HepG2 (cell line): ENCODE measurements at regions not wholly inside any gene's neighbourhood (a gene's known extent, or its start where the extent isn't known, plus 50 kb on each side); places are given as distances from the start of the nearest gene placed in this dataset.

Experiments used
- ATAC-seq: fragments of 200-7000 bp; cut with Tn5 transposase; 3 replicates; pipeline ENCODE4 v1.9.1; 2020; ENCODE audit warnings: mild to moderate bottlenecking, moderate library complexity
- BruUV-seq: library from RNA; stranded (reverse); fragments of 400-500 nt; replicated peaks from 2 replicates; lab custom pipeline; 2021; lab: Mats Ljungman, UMichigan
- CTCF ChIA-PET: fragments of 300-600 bp; formaldehyde crosslinking; extraction: SDS; loops from one replicate; lab custom pipeline; 2021; ENCODE audit warnings: low total read pairs, inconsistent platforms, low intra/inter-chr PET ratio; lab: Yijun Ruan, JAX
- POLR2A ChIA-PET: fragments of 350-600 bp; sonication (Branson Sonifier 250); formaldehyde crosslinking; loops from one replicate; lab custom pipeline; 2020; ENCODE audit warnings: antibody characterized with exemption, inconsistent platforms; lab: Yijun Ruan, JAX
- DNase-seq: peaks from one replicate; pipeline ENCODE4 v3.0.0-alpha.2; 2015; ENCODE audit warnings: low spot score
- FAIRE-seq: peaks from 3 replicates; lab custom pipeline; 2011; peaks lifted over from hg19 to GRCh38; lab: Jason Lieb, UNC
- H2AFZ ChIP-seq: one replicate; pipeline ENCODE4 v1.6.1; 2011; ENCODE audit warnings: low read length, inconsistent platforms
- H3K27ac ChIP-seq: fragments of 300-600 bp; 3 replicates; pipeline ENCODE4 v1.8.0; 2011; ENCODE audit warnings: mixed run types, mild to moderate bottlenecking, mixed read lengths, low read length, inconsistent platforms; ENCODE audit not compliant: insufficient read depth; ENCODE audit errors: extremely low read length
- H3K27me3 ChIP-seq, 2 experiments: fragments of 200-600 bp in 1 of 2; 2 replicates in 1 of 2; 3 replicates in 1 of 2; pipeline versions ENCODE4 v1.6.0 to v1.8.0; 2011; ENCODE audit warnings: low read length in 2 of 2, mild to moderate bottlenecking in 2 of 2, moderate library complexity in 2 of 2, inconsistent platforms in 1 of 2; ENCODE audit not compliant: insufficient read depth in 2 of 2, control insufficient read depth in 1 of 2
- H3K36me3 ChIP-seq, 2 experiments: fragments of 200-600 bp in 1 of 2; replicated peaks in 1 of 2; 2 replicates in 1 of 2; 3 replicates in 1 of 2; pipeline versions ENCODE4 v1.5.1 to v1.8.0; 2011; ENCODE audit warnings: low read length in 2 of 2, inconsistent platforms in 1 of 2; ENCODE audit not compliant: insufficient read depth in 2 of 2, control insufficient read depth in 1 of 2
- H3K4me1 ChIP-seq: 2 replicates; pipeline ENCODE4 v1.5.1; 2012; ENCODE audit warnings: low read length, inconsistent platforms; ENCODE audit not compliant: insufficient read depth
- H3K4me2 ChIP-seq: 2 replicates; pipeline ENCODE4 v1.6.0; 2011; ENCODE audit warnings: low read depth, low read length, inconsistent platforms
- H3K4me3 ChIP-seq, 3 experiments: fragments of 200-600 bp in 1 of 3; sonication (generic), shearing (Covaris generic) in 1 of 3; replicated peaks in 1 of 3; 2 replicates each; pipeline ENCODE4 v1.5.1; 2011 to 2016; ENCODE audit warnings: low read length in 3 of 3, inconsistent platforms in 2 of 3, low read depth in 2 of 3, mild to moderate bottlenecking in 2 of 3, control low read depth in 1 of 3, mixed read lengths in 1 of 3; ENCODE audit not compliant: insufficient read depth in 1 of 3
- H3K79me2 ChIP-seq: one replicate; pipeline ENCODE4 v1.6.1; 2011; ENCODE audit warnings: low read length, inconsistent platforms; ENCODE audit not compliant: insufficient read depth
- H3K9ac ChIP-seq: 2 replicates; pipeline ENCODE4 v1.6.0; 2011; ENCODE audit warnings: mild to moderate bottlenecking, low read depth, low read length, inconsistent platforms; ENCODE audit not compliant: insufficient read depth
- H3K9me3 ChIP-seq: 2 replicates; pipeline ENCODE4 v1.5.1; 2012; ENCODE audit warnings: mild to moderate bottlenecking, low read length
- H4K20me1 ChIP-seq: 2 replicates; pipeline ENCODE4 v1.6.0; 2011; ENCODE audit warnings: inconsistent platforms, mild to moderate bottlenecking, low read length, moderate library complexity; ENCODE audit not compliant: insufficient read depth
- AGO2 ChIP-seq: fragments of 200-400 bp; formaldehyde crosslinking; optimal IDR thresholded peaks from 2 replicates; pipeline ENCODE3; 2017; ENCODE audit warnings: mild to moderate bottlenecking, low read depth, low read length, moderate library complexity
- ARID2 ChIP-seq: sonication (generic); formaldehyde crosslinking; IDR thresholded peaks from 2 replicates; pipeline ENCODE4 v1.8.1; 2022; ENCODE audit warnings: mild to moderate bottlenecking, missing genetic modification reagents, borderline replicate concordance
- DRAP1 ChIP-seq: IDR thresholded peaks from 2 replicates; pipeline ENCODE4 v1.6.1; 2016; ENCODE audit warnings: missing genetic modification reagents, missing compliant biosample characterization
- MATR3 ChIP-seq: sonication (generic); formaldehyde crosslinking; IDR thresholded peaks from 2 replicates; pipeline ENCODE4 v1.4.0; 2020; ENCODE audit warnings: missing genetic modification reagents
- SKIL ChIP-seq: sonication (generic); formaldehyde crosslinking; IDR thresholded peaks from 2 replicates; pipeline ENCODE4 v1.8.0; 2022; ENCODE audit warnings: missing genetic modification reagents, mild to moderate bottlenecking, moderate library complexity, borderline replicate concordance
- SOX5 ChIP-seq: IDR thresholded peaks from 2 replicates; pipeline ENCODE4 v1.6.1; 2016; ENCODE audit warnings: borderline replicate concordance
- SPEN ChIP-seq: sonication (generic); formaldehyde crosslinking; IDR thresholded peaks from 2 replicates; pipeline ENCODE4 v1.5.1; 2020; ENCODE audit warnings: low read depth, mild to moderate bottlenecking, missing genetic modification reagents
- THAP7 ChIP-seq: sonication (generic); formaldehyde crosslinking; IDR thresholded peaks from 2 replicates; pipeline ENCODE4 v1.8.1; 2023; ENCODE audit warnings: mild to moderate bottlenecking, missing genetic modification reagents
- THAP8 ChIP-seq: sonication (generic); formaldehyde crosslinking; IDR thresholded peaks from 2 replicates; pipeline ENCODE4 v1.5.1; 2020; ENCODE audit warnings: missing genetic modification reagents, mild to moderate bottlenecking, borderline replicate concordance
- ZNF513 ChIP-seq: sonication (generic); formaldehyde crosslinking; conservative IDR thresholded peaks from 2 replicates; pipeline ENCODE4 v1.5.0; 2020; ENCODE audit warnings: missing genetic modification reagents
- ZNF883 ChIP-seq: sonication (generic); formaldehyde crosslinking; IDR thresholded peaks from 2 replicates; pipeline ENCODE4 v1.5.1; 2020; ENCODE audit warnings: mild to moderate bottlenecking, missing genetic modification reagents; ENCODE audit errors: not compliant biosample characterization
- WGBS: methylation state at CpG from one replicate; pipeline ENCODE4 v1.1.6; 2017; ENCODE audit warnings: low lambda C conversion rate; 5-methylcytosine and 5-hydroxymethylcytosine counted together
- in situ Hi-C: cut with HindIII; loops from 2 replicates; pipeline ENCODE4 v1.10.0; 2017; ENCODE audit warnings: low pct_unique_long_range_greater_than_20kb; ENCODE audit not compliant: extremely low pct_ligation_motif_present
- intact Hi-C: fragments of 100-400 bp; cut with micrococcal nuclease; formaldehyde crosslinking; loops from one replicate; pipeline ENCODE4 v1.10.0; 2022; ENCODE audit not compliant: unreplicated experiment

- no TSS peak for BruUV-seq
- POLR2A ChIA-PET = no interaction called here
- no peak for FAIRE-seq
- Histone ChIP-seq H3K27me3 (no peaks in the 10 kb centered on the region), H4K20me1 (no peaks in the 10 kb centered on the region), H3K4me3 (no peak overlapping the region), H2AFZ (no peak overlapping the region), H3K36me3 (no peaks in the 10 kb centered on the region), H3K79me2 (no peaks in the 10 kb centered on the region), H3K9ac (no peak overlapping the region), H3K4me1 (0 out of 2 replicates have a peak, but pooled peaks cover 7% of the 10 kb centered on the region), H3K4me2 (no peak overlapping the region), H3K27ac (no peak overlapping the region), H3K9me3 (no peaks in the 10 kb centered on the region)
- CTCF ChIA-PET = no interaction called here
- DNase-seq = no peak
- 0% methylated on average over 1 of the region's 1 CpG for WGBS
- in situ Hi-C loops (no loop called here), intact Hi-C loops (no loop called here)
- TF ChIP-seq THAP7 (CRISPR knock-in tag) = no peak
- TF ChIP-seq ZNF513 = no peak
- no peak for TF ChIP-seq DRAP1 (CRISPR knock-in tag)
- no peak for TF ChIP-seq SKIL (CRISPR knock-in tag)
- TF ChIP-seq SOX5 = no peak
- no peak for TF ChIP-seq THAP8 (CRISPR knock-in tag)
- TF ChIP-seq ARID2 (CRISPR knock-in tag) = no peak
- TF ChIP-seq MATR3 = no peak
- no peak for TF ChIP-seq SPEN (CRISPR knock-in tag)
- TF ChIP-seq AGO2 = no peak
- TF ChIP-seq ZNF883 (CRISPR knock-in tag) = no peak
- no peak for ATAC-seq
These were observed 111.1 kb upstream of the PLEKHA5 start for GRCh38 chr12:19018302-19018970.
